Colonic mucosa (tissue), 4 donors: ENCODE measurements at regions not wholly inside any gene's neighbourhood (a gene's known extent, or its start where the extent isn't known, plus 50 kb on each side); places are given as distances from the start of the nearest gene placed in this dataset.

Experiments used
- DNase-seq: peaks from one replicate; pipeline ENCODE4 v3.0.0-alpha.2; 2020
- H3K27ac ChIP-seq: fragments of 200-600 bp; one replicate; pipeline ENCODE4 v1.8.0; 2021
- H3K27me3 ChIP-seq: fragments of 200-600 bp; one replicate; pipeline ENCODE4 v1.8.0; 2021
- H3K36me3 ChIP-seq: fragments of 200-600 bp; one replicate; pipeline ENCODE4 v1.8.0; 2021
- H3K4me1 ChIP-seq: fragments of 200-600 bp; one replicate; pipeline ENCODE4 v1.8.0; 2021; ENCODE audit warnings: mild to moderate bottlenecking
- H3K4me3 ChIP-seq: fragments of 200-600 bp; one replicate; pipeline ENCODE4 v1.8.0; 2021
- H3K9ac ChIP-seq, 2 donors: one replicate each; pipeline ENCODE4 v1.7.0; 2013; ENCODE audit warnings: control low read depth in 2 of 2, low read depth in 2 of 2, low read length in 2 of 2
- H3K9me3 ChIP-seq: fragments of 200-600 bp; one replicate; pipeline ENCODE4 v1.8.0; 2021
- CTCF ChIP-seq: fragments of 200-600 bp; IDR thresholded peaks from one replicate; pipeline ENCODE4 v1.8.0; 2022; ENCODE audit warnings: antibody characterized with exemption, mild to moderate bottlenecking
- intact Hi-C: fragments of 100-400 bp; cut with DNase I; formaldehyde crosslinking; loops from one replicate; pipeline ENCODE4 v1.14.1; 2022
- donor health status: healthy.
- donor health status: DM: no; HTN: no; CAD: no.
- donor health status: DM: no; HTN: no; CAD: no.

GRCh38 chr11:27242591-27242990 lies 120.4 kb downstream of the CCDC34 start:
- DNase-seq, result no peak
- Histone ChIP-seq H3K4me1 (no peaks in the 10 kb centered on the region), H3K9me3 (no peaks in the 10 kb centered on the region), H3K4me3 (no peak overlapping the region), H3K9ac (no peak overlapping the region), H3K27ac (no peak overlapping the region), H3K36me3 (no peaks in the 10 kb centered on the region), H3K27me3 (no peaks in the 10 kb centered on the region)
- intact Hi-C loops, result no loop called here
- TF ChIP-seq CTCF, result no peak

- Histone ChIP-seq H3K9ac (no peak overlapping the region), H3K27ac (no peak overlapping the region)
- TF ChIP-seq CTCF, result no peak
Observed at GRCh38 chr11:27241311-27242122, 121.5 kb downstream of the CCDC34 start.

GRCh38 chr11:27239305-27239942 lies 123.6 kb downstream of the CCDC34 start:
- H3K27me3 ChIP-seq, result no peaks in the 10 kb centered on the region
- H3K27ac ChIP-seq, result no peak overlapping the region
- no peak overlapping the region for H3K9ac ChIP-seq
- no peaks in the 10 kb centered on the region for H3K4me1 ChIP-seq
- intact Hi-C loops, result no loop called here
- H3K4me3 ChIP-seq, result no peak overlapping the region
- no peak for DNase-seq
- no peaks in the 10 kb centered on the region for H3K9me3 ChIP-seq
- TF ChIP-seq CTCF, result no peak
- no peaks in the 10 kb centered on the region for H3K36me3 ChIP-seq

More at GRCh38 chr11:27241311-27242122, 121.5 kb downstream of the CCDC34 start:
- DNase-seq, result no peak
- Histone ChIP-seq H3K4me1 (no peaks in the 10 kb centered on the region), H3K9me3 (no peaks in the 10 kb centered on the region), H3K36me3 (no peaks in the 10 kb centered on the region), H3K4me3 (no peak overlapping the region), H3K27me3 (no peaks in the 10 kb centered on the region)
- intact Hi-C loops, result no loop called here

- no peaks in the 10 kb centered on the region for H3K27me3 ChIP-seq
- H3K4me3 ChIP-seq, result no peak overlapping the region
- no peak for TF ChIP-seq CTCF
- intact Hi-C loops, result no loop called here
- no peaks in the 10 kb centered on the region for H3K36me3 ChIP-seq
- H3K4me1 ChIP-seq, result peaks cover 2% of the 10 kb centered on the region
- no peak overlapping the region for H3K9ac ChIP-seq
- no peak for DNase-seq
- no peaks in the 10 kb centered on the region for H3K9me3 ChIP-seq
- H3K27ac ChIP-seq, result no peak overlapping the region
Observed at GRCh38 chr11:27238811-27239210, 124.2 kb downstream of the CCDC34 start.

- H3K9me3 ChIP-seq, result no peaks in the 10 kb centered on the region
- peak; percentile 74 for DNase-seq
- H3K27me3 ChIP-seq, result no peaks in the 10 kb centered on the region
- no peak overlapping the region for H3K4me3 ChIP-seq
- intact Hi-C loops, result no loop called here
- H3K27ac ChIP-seq, result no peak overlapping the region
- no peaks in the 10 kb centered on the region for H3K36me3 ChIP-seq
- H3K4me1 ChIP-seq, result peaks cover 4% of the 10 kb centered on the region
- peak overlapping the region in 1 of 2 donors; percentile 36 for H3K9ac ChIP-seq
- no peak for TF ChIP-seq CTCF
Observed at GRCh38 chr11:27237643-27238042, 125.4 kb downstream of the CCDC34 start.
